ENCODE measurements at regions not wholly inside any gene's neighbourhood (a gene's known extent, or its start where the extent isn't known, plus 50 kb on each side); places are given as distances from the start of the nearest gene placed in this dataset.

DNA sequence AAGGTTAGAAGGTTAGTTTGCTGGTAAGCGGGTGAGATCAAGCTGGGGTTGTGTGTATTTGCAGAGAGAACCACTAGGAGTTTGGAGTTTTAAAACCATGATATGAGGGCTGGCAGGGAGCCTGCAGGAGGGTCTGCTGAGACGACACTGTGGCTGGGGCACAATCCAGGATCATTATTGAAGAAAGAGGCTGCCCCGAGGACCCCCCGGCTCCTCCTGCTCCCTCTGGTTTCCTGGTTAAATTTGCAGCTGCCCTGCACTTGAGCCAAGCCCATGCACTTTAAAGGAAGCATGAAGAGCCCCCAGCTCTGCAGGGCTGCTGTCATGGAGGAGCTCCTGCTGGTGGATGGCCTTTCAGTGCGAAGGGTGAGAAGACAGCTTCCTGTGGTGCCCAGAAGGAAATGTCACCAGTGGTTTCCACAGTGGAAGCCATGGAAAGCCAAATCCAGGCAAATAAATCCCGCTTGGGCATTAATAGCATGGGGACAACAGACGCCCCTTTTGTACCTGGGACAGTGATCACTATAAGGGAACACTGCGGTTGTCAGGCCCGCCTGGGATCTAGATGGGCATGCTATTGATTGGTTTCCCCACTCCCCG lies 140.7 kb downstream of the NSG2 start:
- H3K4me1 ChIP-seq: no peaks in the 10 kb centered on the region
- no peaks in the 10 kb centered on the region for H3K9me3 ChIP-seq
- no peaks in the 10 kb centered on the region for H3K36me3 ChIP-seq
- H3K27ac ChIP-seq: no peak overlapping the region
- no peaks in the 10 kb centered on the region for H3K27me3 ChIP-seq
- TF ChIP-seq, protein P1, sequence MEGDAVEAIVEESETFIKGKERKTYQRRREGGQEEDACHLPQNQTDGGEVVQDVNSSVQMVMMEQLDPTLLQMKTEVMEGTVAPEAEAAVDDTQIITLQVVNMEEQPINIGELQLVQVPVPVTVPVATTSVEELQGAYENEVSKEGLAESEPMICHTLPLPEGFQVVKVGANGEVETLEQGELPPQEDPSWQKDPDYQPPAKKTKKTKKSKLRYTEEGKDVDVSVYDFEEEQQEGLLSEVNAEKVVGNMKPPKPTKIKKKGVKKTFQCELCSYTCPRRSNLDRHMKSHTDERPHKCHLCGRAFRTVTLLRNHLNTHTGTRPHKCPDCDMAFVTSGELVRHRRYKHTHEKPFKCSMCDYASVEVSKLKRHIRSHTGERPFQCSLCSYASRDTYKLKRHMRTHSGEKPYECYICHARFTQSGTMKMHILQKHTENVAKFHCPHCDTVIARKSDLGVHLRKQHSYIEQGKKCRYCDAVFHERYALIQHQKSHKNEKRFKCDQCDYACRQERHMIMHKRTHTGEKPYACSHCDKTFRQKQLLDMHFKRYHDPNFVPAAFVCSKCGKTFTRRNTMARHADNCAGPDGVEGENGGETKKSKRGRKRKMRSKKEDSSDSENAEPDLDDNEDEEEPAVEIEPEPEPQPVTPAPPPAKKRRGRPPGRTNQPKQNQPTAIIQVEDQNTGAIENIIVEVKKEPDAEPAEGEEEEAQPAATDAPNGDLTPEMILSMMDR (IDR thresholded peaks at IDR 0.05): no peak
- intact Hi-C loops (cut with DNase I): no loop called here
- peak in 1 of 2 donors; percentile 33 for DNase-seq (ENCODE audit: low spot score in 2 of 2)
- H3K4me3 ChIP-seq: no peak overlapping the region

DNA sequence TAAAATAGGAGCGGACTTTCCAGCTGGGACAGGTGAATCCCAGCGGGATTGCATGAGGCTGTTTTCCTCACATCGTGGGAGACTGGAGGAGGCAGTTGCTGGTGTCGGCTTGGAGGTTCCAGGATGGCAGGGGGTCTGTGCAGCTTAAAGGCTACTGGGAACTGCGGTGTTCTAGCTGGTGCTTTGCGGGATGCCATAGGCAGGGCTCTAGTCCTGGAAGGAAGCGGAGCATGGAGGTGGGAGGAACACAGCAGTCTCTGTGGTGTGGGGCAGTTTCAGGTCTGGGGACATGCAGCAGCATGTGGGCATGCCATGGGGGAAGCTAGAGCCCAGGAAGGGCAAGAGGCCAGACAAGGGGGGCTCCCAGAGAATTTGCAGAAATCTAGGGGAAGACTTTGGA lies 141.5 kb downstream of the NSG2 start:
- no peaks in the 10 kb centered on the region for H3K9me3 ChIP-seq
- TF ChIP-seq, protein P1 (IDR thresholded peaks at IDR 0.05): no peak
- H3K27me3 ChIP-seq: no peaks in the 10 kb centered on the region
- H3K4me3 ChIP-seq: no peak overlapping the region
- no peak overlapping the region for H3K27ac ChIP-seq
- intact Hi-C loops (cut with DNase I): no loop called here
- DNase-seq (ENCODE audit: low spot score in 2 of 2): peak in 1 of 2 donors; percentile 33
- no peaks in the 10 kb centered on the region for H3K4me1 ChIP-seq
- H3K36me3 ChIP-seq: no peaks in the 10 kb centered on the region

DNA sequence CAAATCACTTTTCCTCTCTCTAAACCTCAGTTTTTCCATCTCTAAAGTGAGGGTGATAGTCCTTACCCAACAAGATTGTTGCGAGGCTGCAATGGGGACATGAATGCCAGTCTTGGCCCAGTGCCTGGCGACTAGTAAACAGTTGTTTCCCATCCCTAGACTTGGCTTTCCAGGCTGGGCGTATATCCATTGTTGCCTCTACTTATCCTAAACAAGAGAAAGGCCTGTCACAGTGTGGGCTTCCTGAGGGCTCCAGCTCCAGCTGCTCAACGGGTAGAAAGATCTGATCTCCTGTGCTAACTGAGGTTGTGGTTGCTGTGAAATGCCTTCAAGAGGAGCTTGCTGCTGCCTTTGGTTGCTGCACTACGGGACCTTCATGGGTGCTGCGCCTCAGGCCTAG lies 142.0 kb downstream of the NSG2 start:
- no peaks in the 10 kb centered on the region for H3K27me3 ChIP-seq
- intact Hi-C loops (cut with DNase I): no loop called here
- no peaks in the 10 kb centered on the region for H3K9me3 ChIP-seq
- no peak overlapping the region for H3K27ac ChIP-seq
- DNase-seq (ENCODE audit: low spot score in 2 of 2): peak in 1 of 2 donors; percentile 18
- H3K4me3 ChIP-seq: no peak overlapping the region
- no peaks in the 10 kb centered on the region for H3K4me1 ChIP-seq
- TF ChIP-seq, protein P1 (IDR thresholded peaks at IDR 0.05): no peak
- no peaks in the 10 kb centered on the region for H3K36me3 ChIP-seq

DNA sequence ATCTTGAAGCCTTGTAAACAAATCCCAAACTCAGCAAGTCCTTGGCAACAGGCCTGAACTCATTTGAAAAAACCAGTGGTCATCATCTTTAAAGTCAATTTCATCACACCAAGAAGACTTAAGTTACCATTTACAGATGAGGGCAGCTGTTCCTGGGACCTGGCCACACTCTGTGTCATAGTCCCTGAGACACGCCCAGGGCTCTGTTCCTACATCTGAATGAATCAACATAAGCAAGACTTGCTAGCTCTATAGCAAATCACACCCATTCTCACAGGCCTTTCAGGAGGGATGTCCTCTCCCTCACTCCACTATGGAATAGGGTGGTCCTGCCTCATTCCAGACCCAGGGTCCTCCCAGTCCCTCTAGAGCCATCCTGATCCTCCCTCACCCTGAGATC lies 142.8 kb downstream of the NSG2 start:
- Histone ChIP-seq H3K36me3 (no peaks in the 10 kb centered on the region), H3K27me3 (no peaks in the 10 kb centered on the region), H3K4me1 (no peaks in the 10 kb centered on the region), H3K9me3 (no peaks in the 10 kb centered on the region), H3K4me3 (no peak overlapping the region), H3K27ac (no peak overlapping the region)
- intact Hi-C loops (cut with DNase I): no loop called here
- TF ChIP-seq, protein P1 (IDR thresholded peaks at IDR 0.05): no peak
- DNase-seq (ENCODE audit: low spot score in 2 of 2): peak in 1 of 2 donors; percentile 35

DNA sequence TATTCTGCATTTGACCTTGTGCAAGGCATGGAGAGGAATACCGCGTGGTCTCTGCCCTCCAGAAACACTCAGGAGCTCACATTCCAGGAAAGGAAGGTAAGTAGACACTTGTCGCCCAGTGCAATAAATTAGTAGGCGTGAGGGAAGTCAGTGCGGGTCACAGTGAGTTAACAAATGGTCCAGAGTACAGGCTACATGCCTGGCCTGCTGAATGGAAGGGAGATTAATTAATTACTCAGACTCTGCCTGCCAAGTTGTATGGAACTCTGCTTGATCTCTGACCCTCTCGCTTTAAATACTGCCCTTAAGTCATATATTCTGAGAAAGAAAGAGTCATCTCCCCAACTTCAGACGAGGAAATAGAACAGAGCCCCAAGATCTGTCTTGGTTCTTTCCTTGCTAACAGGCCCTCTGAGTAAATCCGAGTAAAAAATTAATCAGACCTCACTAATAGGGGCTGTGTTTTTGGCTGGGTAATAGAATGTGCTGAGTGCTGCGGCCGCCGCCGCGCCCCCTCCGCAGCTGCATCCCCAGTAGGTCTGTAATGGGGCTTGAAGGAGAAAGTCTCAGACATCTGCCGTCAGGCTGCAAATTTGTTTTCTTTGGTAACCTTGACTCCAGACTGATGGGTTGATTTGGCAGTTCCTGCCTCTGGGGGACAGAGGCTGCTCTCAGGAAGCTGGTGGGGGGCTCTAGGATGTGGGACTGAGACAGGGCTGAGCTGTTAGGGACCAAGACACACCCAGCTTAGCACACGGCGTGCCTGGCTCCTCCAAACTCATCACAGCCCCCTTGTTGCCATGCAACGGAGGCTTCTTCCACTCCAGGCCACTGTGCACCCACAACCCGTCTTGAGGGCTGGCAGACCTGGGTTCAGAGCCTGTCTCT lies 144.4 kb downstream of the NSG2 start:
- no peak overlapping the region for H3K4me3 ChIP-seq
- intact Hi-C loops (cut with DNase I): no loop called here
- TF ChIP-seq, protein P1 (IDR thresholded peaks at IDR 0.05): no peak
- no peaks in the 10 kb centered on the region for H3K36me3 ChIP-seq
- H3K27me3 ChIP-seq: no peaks in the 10 kb centered on the region
- DNase-seq (ENCODE audit: low spot score in 2 of 2): peak in 1 of 2 donors; percentile 25
- no peaks in the 10 kb centered on the region for H3K4me1 ChIP-seq
- H3K27ac ChIP-seq: no peak overlapping the region
- no peaks in the 10 kb centered on the region for H3K9me3 ChIP-seq
